ENCODE measurements at regions not wholly inside any gene's neighbourhood (a gene's known extent, or its start where the extent isn't known, plus 50 kb on each side); places are given as distances from the start of the nearest gene placed in this dataset.

DNA sequence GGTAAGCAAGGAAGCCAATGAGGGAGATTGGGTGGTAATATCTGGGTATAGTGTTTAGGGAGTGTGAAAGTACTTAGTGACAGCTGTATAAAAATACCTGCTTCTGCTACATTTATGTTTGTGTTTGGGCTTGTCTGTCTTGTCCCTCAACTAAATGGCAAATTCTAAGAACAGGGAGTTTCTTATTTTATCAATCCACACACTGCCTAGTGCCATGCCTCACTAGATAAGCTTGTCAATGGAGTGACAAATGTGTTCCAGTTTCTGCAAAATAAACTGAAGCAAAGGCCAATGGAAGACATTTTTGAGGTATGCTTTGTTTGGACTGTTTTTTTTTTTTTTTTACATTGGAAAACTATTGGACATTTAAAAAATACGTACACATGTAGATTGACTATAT, 418.0 kb downstream of the SH2D1A start (continued):
- no peak for TF ChIP-seq TAF1 (IDR thresholded peaks at IDR 0.05; ENCODE audit: control insufficient read depth, extremely low read depth, insufficient read depth, low read length, severe bottlenecking)
- TF ChIP-seq CBX3 (IDR thresholded peaks at IDR 0.05; ENCODE audit: borderline replicate concordance in 1 of 2, low read length in 2 of 2) = 0 out of 3 replicates have a peak, but pooled peaks of 1 of the 2 experiments have one; percentile 41
- no peak for TF ChIP-seq PPARD (CRISPR knock-in tag; IDR thresholded peaks at IDR 0.05)
- TF ChIP-seq SPI1 (IDR thresholded peaks at IDR 0.05; ENCODE audit: borderline replicate concordance, low read depth, low read length) = no peak
- TF ChIP-seq BRD4 (IDR thresholded peaks at IDR 0.05) = no peak
- TF ChIP-seq, protein P1, sequence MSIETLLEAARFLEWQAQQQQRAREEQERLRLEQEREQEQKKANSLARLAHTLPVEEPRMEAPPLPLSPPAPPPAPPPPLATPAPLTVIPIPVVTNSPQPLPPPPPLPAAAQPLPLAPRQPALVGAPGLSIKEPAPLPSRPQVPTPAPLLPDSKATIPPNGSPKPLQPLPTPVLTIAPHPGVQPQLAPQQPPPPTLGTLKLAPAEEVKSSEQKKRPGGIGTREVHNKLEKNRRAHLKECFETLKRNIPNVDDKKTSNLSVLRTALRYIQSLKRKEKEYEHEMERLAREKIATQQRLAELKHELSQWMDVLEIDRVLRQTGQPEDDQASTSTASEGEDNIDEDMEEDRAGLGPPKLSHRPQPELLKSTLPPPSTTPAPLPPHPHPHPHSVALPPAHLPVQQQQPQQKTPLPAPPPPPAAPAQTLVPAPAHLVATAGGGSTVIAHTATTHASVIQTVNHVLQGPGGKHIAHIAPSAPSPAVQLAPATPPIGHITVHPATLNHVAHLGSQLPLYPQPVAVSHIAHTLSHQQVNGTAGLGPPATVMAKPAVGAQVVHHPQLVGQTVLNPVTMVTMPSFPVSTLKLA (conservative IDR thresholded peaks at IDR 0.05) = no peak
- TF ChIP-seq HEY1 (CRISPR knock-in tag; IDR thresholded peaks at IDR 0.05; ENCODE audit: borderline replicate concordance) = no peak
- TF ChIP-seq KAT2B (IDR thresholded peaks at IDR 0.05; ENCODE audit: low read depth, low read length) = no peak
- peak; percentile 74 for TF ChIP-seq GATA2 (CRISPR knock-in tag; IDR thresholded peaks at IDR 0.05)
- TF ChIP-seq, protein P2, sequence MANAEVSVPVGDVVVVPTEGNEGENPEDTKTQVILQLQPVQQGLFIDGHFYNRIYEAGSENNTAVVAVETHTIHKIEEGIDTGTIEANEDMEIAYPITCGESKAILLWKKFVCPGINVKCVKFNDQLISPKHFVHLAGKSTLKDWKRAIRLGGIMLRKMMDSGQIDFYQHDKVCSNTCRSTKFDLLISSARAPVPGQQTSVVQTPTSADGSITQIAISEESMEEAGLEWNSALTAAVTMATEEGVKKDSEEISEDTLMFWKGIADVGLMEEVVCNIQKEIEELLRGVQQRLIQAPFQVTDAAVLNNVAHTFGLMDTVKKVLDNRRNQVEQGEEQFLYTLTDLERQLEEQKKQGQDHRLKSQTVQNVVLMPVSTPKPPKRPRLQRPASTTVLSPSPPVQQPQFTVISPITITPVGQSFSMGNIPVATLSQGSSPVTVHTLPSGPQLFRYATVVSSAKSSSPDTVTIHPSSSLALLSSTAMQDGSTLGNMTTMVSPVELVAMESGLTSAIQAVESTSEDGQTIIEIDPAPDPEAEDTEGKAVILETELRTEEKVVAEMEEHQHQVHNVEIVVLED (CRISPR knock-in tag; IDR thresholded peaks at IDR 0.05) = no peak
- no peak for TF ChIP-seq ZNF699 (CRISPR knock-in tag; IDR thresholded peaks at IDR 0.05; ENCODE audit: insufficient replicate concordance)
- TF ChIP-seq, protein P3, sequence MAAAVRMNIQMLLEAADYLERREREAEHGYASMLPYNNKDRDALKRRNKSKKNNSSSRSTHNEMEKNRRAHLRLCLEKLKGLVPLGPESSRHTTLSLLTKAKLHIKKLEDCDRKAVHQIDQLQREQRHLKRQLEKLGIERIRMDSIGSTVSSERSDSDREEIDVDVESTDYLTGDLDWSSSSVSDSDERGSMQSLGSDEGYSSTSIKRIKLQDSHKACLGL (CRISPR knock-in tag; IDR thresholded peaks at IDR 0.05; ENCODE audit: borderline replicate concordance, poor library complexity, severe bottlenecking) = no peak
- TF ChIP-seq, protein P4, sequence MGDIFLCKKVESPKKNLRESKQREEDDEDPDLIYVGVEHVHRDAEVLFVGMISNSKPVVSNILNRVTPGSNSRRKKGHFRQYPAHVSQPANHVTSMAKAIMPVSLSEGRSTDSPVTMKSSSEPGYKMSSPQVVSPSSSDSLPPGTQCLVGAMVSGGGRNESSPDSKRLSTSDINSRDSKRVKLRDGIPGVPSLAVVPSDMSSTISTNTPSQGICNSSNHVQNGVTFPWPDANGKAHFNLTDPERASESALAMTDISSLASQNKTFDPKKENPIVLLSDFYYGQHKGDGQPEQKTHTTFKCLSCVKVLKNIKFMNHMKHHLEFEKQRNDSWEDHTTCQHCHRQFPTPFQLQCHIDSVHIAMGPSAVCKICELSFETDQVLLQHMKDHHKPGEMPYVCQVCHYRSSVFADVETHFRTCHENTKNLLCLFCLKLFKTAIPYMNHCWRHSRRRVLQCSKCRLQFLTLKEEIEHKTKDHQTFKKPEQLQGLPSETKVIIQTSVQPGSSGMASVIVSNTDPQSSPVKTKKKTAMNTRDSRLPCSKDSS (IDR thresholded peaks at IDR 0.05; ENCODE audit: low read depth, partially characterized antibody) = no peak
- TF ChIP-seq, protein P5, sequence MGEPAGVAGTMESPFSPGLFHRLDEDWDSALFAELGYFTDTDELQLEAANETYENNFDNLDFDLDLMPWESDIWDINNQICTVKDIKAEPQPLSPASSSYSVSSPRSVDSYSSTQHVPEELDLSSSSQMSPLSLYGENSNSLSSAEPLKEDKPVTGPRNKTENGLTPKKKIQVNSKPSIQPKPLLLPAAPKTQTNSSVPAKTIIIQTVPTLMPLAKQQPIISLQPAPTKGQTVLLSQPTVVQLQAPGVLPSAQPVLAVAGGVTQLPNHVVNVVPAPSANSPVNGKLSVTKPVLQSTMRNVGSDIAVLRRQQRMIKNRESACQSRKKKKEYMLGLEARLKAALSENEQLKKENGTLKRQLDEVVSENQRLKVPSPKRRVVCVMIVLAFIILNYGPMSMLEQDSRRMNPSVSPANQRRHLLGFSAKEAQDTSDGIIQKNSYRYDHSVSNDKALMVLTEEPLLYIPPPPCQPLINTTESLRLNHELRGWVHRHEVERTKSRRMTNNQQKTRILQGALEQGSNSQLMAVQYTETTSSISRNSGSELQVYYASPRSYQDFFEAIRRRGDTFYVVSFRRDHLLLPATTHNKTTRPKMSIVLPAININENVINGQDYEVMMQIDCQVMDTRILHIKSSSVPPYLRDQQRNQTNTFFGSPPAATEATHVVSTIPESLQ (CRISPR knock-in tag; IDR thresholded peaks at IDR 0.05) = no peak
- peak; percentile 30 for TF ChIP-seq DACH1 (IDR thresholded peaks at IDR 0.05; ENCODE audit: partially characterized antibody)
- no peak for TF ChIP-seq ZKSCAN8 (CRISPR knock-in tag; IDR thresholded peaks at IDR 0.05)
- no peak for TF ChIP-seq ESRRA (IDR thresholded peaks at IDR 0.05; ENCODE audit: borderline replicate concordance, low read depth)
- TF ChIP-seq ARID2 (IDR thresholded peaks at IDR 0.05) = no peak
- TF ChIP-seq NFRKB (IDR thresholded peaks at IDR 0.05; ENCODE audit: low read depth) = no peak
- TF ChIP-seq XRCC4 (IDR thresholded peaks at IDR 0.05; ENCODE audit: extremely low read depth, insufficient read depth, insufficient read length) = no peak
- TF ChIP-seq SMAD4 (CRISPR knock-in tag; conservative IDR thresholded peaks at IDR 0.05) = 0 out of 2 replicates have a peak, but pooled peaks have one; percentile 45

All from K562 (cell line).